HepG2 (cell line): ENCODE measurements at regions not wholly inside any gene's neighbourhood (a gene's known extent, or its start where the extent isn't known, plus 50 kb on each side); places are given as distances from the start of the nearest gene placed in this dataset.

Source experiments
- ATAC-seq: fragments of 200-7000 bp; cut with Tn5 transposase; 3 replicates; pipeline ENCODE4 v1.9.1; 2020; ENCODE audit warnings: mild to moderate bottlenecking, moderate library complexity
- BruUV-seq: library from RNA; stranded (reverse); fragments of 400-500 nt; replicated peaks from 2 replicates; lab custom pipeline; 2021; lab: Mats Ljungman, UMichigan
- CTCF ChIA-PET: fragments of 300-600 bp; formaldehyde crosslinking; extraction: SDS; loops from one replicate; lab custom pipeline; 2021; ENCODE audit warnings: low total read pairs, inconsistent platforms, low intra/inter-chr PET ratio; lab: Yijun Ruan, JAX
- POLR2A ChIA-PET: fragments of 350-600 bp; sonication (Branson Sonifier 250); formaldehyde crosslinking; loops from one replicate; lab custom pipeline; 2020; ENCODE audit warnings: antibody characterized with exemption, inconsistent platforms; lab: Yijun Ruan, JAX
- DNase-seq: peaks from one replicate; pipeline ENCODE4 v3.0.0-alpha.2; 2015; ENCODE audit warnings: low spot score
- FAIRE-seq: peaks from 3 replicates; lab custom pipeline; 2011; peaks lifted over from hg19 to GRCh38; lab: Jason Lieb, UNC
- H2AFZ ChIP-seq: one replicate; pipeline ENCODE4 v1.6.1; 2011; ENCODE audit warnings: low read length, inconsistent platforms
- H3K27ac ChIP-seq: fragments of 300-600 bp; 3 replicates; pipeline ENCODE4 v1.8.0; 2011; ENCODE audit warnings: mixed run types, mild to moderate bottlenecking, mixed read lengths, low read length, inconsistent platforms; ENCODE audit not compliant: insufficient read depth; ENCODE audit errors: extremely low read length
- H3K27me3 ChIP-seq, 2 experiments: fragments of 200-600 bp in 1 of 2; 2 replicates in 1 of 2; 3 replicates in 1 of 2; pipeline versions ENCODE4 v1.6.0 to v1.8.0; 2011; ENCODE audit warnings: low read length in 2 of 2, mild to moderate bottlenecking in 2 of 2, moderate library complexity in 2 of 2, inconsistent platforms in 1 of 2; ENCODE audit not compliant: insufficient read depth in 2 of 2, control insufficient read depth in 1 of 2
- H3K36me3 ChIP-seq, 2 experiments: fragments of 200-600 bp in 1 of 2; replicated peaks in 1 of 2; 2 replicates in 1 of 2; 3 replicates in 1 of 2; pipeline versions ENCODE4 v1.5.1 to v1.8.0; 2011; ENCODE audit warnings: low read length in 2 of 2, inconsistent platforms in 1 of 2; ENCODE audit not compliant: insufficient read depth in 2 of 2, control insufficient read depth in 1 of 2
- H3K4me1 ChIP-seq: 2 replicates; pipeline ENCODE4 v1.5.1; 2012; ENCODE audit warnings: low read length, inconsistent platforms; ENCODE audit not compliant: insufficient read depth
- H3K4me2 ChIP-seq: 2 replicates; pipeline ENCODE4 v1.6.0; 2011; ENCODE audit warnings: low read depth, low read length, inconsistent platforms
- H3K4me3 ChIP-seq, 3 experiments: fragments of 200-600 bp in 1 of 3; sonication (generic), shearing (Covaris generic) in 1 of 3; replicated peaks in 1 of 3; 2 replicates each; pipeline ENCODE4 v1.5.1; 2011 to 2016; ENCODE audit warnings: low read length in 3 of 3, inconsistent platforms in 2 of 3, low read depth in 2 of 3, mild to moderate bottlenecking in 2 of 3, control low read depth in 1 of 3, mixed read lengths in 1 of 3; ENCODE audit not compliant: insufficient read depth in 1 of 3
- H3K79me2 ChIP-seq: one replicate; pipeline ENCODE4 v1.6.1; 2011; ENCODE audit warnings: low read length, inconsistent platforms; ENCODE audit not compliant: insufficient read depth
- H3K9ac ChIP-seq: 2 replicates; pipeline ENCODE4 v1.6.0; 2011; ENCODE audit warnings: mild to moderate bottlenecking, low read depth, low read length, inconsistent platforms; ENCODE audit not compliant: insufficient read depth
- H3K9me3 ChIP-seq: 2 replicates; pipeline ENCODE4 v1.5.1; 2012; ENCODE audit warnings: mild to moderate bottlenecking, low read length
- H4K20me1 ChIP-seq: 2 replicates; pipeline ENCODE4 v1.6.0; 2011; ENCODE audit warnings: inconsistent platforms, mild to moderate bottlenecking, low read length, moderate library complexity; ENCODE audit not compliant: insufficient read depth
- E2F1 ChIP-seq: sonication (generic); formaldehyde crosslinking; IDR thresholded peaks from 2 replicates; pipeline ENCODE4 v1.5.0; 2020; ENCODE audit warnings: missing genetic modification reagents
- ELF3 ChIP-seq: IDR thresholded peaks from 2 replicates; pipeline ENCODE4 v1.6.1; 2016; ENCODE audit warnings: missing genetic modification reagents, missing compliant biosample characterization
- FOSL1 ChIP-seq: sonication (generic); formaldehyde crosslinking; IDR thresholded peaks from 2 replicates; pipeline ENCODE4 v1.9.0; 2021; ENCODE audit warnings: missing genetic modification reagents, borderline replicate concordance
- MIXL1 ChIP-seq: IDR thresholded peaks from 2 replicates; pipeline ENCODE4 v1.6.1; 2016
- NCOA1 ChIP-seq: sonication (generic); formaldehyde crosslinking; IDR thresholded peaks from 2 replicates; pipeline ENCODE4 v1.9.0; 2021; ENCODE audit warnings: missing genetic modification reagents
- PRDM10 ChIP-seq: sonication (generic); formaldehyde crosslinking; IDR thresholded peaks from 2 replicates; pipeline ENCODE4 v1.4.0; 2020; ENCODE audit warnings: low read depth, missing genetic modification reagents
- RARG ChIP-seq: sonication (generic); formaldehyde crosslinking; IDR thresholded peaks from 2 replicates; pipeline ENCODE4 v1.4.0; 2020; ENCODE audit warnings: low read depth, mild to moderate bottlenecking, missing genetic modification reagents
- SALL1 ChIP-seq: sonication (generic); formaldehyde crosslinking; IDR thresholded peaks from 2 replicates; pipeline ENCODE4 v1.8.0; 2022; ENCODE audit warnings: mild to moderate bottlenecking, missing genetic modification reagents
- SNAPC2 ChIP-seq: sonication (generic); formaldehyde crosslinking; IDR thresholded peaks from 2 replicates; pipeline ENCODE4 v1.8.1; 2022; ENCODE audit warnings: mild to moderate bottlenecking, missing genetic modification reagents
- SNRNP70 ChIP-seq: fragments of 200-400 bp; formaldehyde crosslinking; IDR thresholded peaks from 2 replicates; pipeline ENCODE4 v1.6.1; 2017; ENCODE audit warnings: mild to moderate bottlenecking, low read depth, low read length, moderate library complexity
- SUZ12 ChIP-seq: fragments of 150-350 bp; IDR thresholded peaks from 2 replicates; pipeline ENCODE4 v1.6.1; 2014; ENCODE audit warnings: low read depth, low read length
- SYNCRIP ChIP-seq: fragments of 200-400 bp; formaldehyde crosslinking; IDR thresholded peaks from 2 replicates; pipeline ENCODE4 v1.6.1; 2018; ENCODE audit warnings: mild to moderate bottlenecking, low read depth, low read length; ENCODE audit not compliant: insufficient read depth
- TBX3 ChIP-seq: fragments of 450-650 bp; IDR thresholded peaks from 2 replicates; pipeline ENCODE4 v1.6.1; 2017; ENCODE audit warnings: antibody characterized with exemption, mild to moderate bottlenecking, inconsistent platforms, borderline replicate concordance
- TMF1 ChIP-seq: sonication (generic); formaldehyde crosslinking; IDR thresholded peaks from 2 replicates; pipeline ENCODE4 v1.8.1; 2022; ENCODE audit warnings: low read depth, missing genetic modification reagents
- ZBTB20 ChIP-seq: sonication (generic); formaldehyde crosslinking; IDR thresholded peaks from 2 replicates; pipeline ENCODE4 v1.8.1; 2023; ENCODE audit warnings: missing genetic modification reagents, low read depth, mild to moderate bottlenecking, borderline replicate concordance
- ZFAT ChIP-seq: sonication (generic); formaldehyde crosslinking; conservative IDR thresholded peaks from 2 replicates; pipeline ENCODE4 v1.8.1; 2023; ENCODE audit warnings: missing genetic modification reagents, inconsistent platforms
- ZSCAN31 ChIP-seq: sonication (generic); formaldehyde crosslinking; IDR thresholded peaks from 2 replicates; pipeline ENCODE4 v1.5.0; 2020; ENCODE audit warnings: low read depth, mild to moderate bottlenecking, missing genetic modification reagents
- WGBS: methylation state at CpG from one replicate; pipeline ENCODE4 v1.1.6; 2017; ENCODE audit warnings: low lambda C conversion rate; 5-methylcytosine and 5-hydroxymethylcytosine counted together
- in situ Hi-C: cut with HindIII; loops from 2 replicates; pipeline ENCODE4 v1.10.0; 2017; ENCODE audit warnings: low pct_unique_long_range_greater_than_20kb; ENCODE audit not compliant: extremely low pct_ligation_motif_present
- intact Hi-C: fragments of 100-400 bp; cut with micrococcal nuclease; formaldehyde crosslinking; loops from one replicate; pipeline ENCODE4 v1.10.0; 2022; ENCODE audit not compliant: unreplicated experiment
- TF ChIP-seq, protein P1 (sequence below): sonication (generic); formaldehyde crosslinking; IDR thresholded peaks from 2 replicates; pipeline ENCODE4 v1.8.0; 2022; ENCODE audit warnings: missing genetic modification reagents, mild to moderate bottlenecking, borderline replicate concordance
- TF ChIP-seq, protein P2 (sequence below): fragments of 450-650 bp; IDR thresholded peaks from 2 replicates; pipeline ENCODE4 v1.6.1; 2017

- Histone ChIP-seq H3K4me1 (no peaks in the 10 kb centered on the region), H3K27me3 (no peaks in the 10 kb centered on the region), H4K20me1 (no peaks in the 10 kb centered on the region), H3K9ac (no peak overlapping the region), H3K4me2 (no peak overlapping the region), H3K36me3 (no peaks in the 10 kb centered on the region), H2AFZ (no peak overlapping the region), H3K79me2 (no peaks in the 10 kb centered on the region), H3K9me3 (no peaks in the 10 kb centered on the region), H3K4me3 (no peak overlapping the region), H3K27ac (no peak overlapping the region)
- BruUV-seq: no TSS peak
- 6% methylated on average over 2 of the region's 2 CpGs for WGBS
- DNase-seq (no peak), FAIRE-seq (no peak), ATAC-seq (no peak)
- intact Hi-C loops: no loop called here
- ChIA-PET CTCF (no interaction called here), POLR2A (no interaction called here)
- no peak for TF ChIP-seq ZFAT (CRISPR knock-in tag)
- TF ChIP-seq, protein P1, sequence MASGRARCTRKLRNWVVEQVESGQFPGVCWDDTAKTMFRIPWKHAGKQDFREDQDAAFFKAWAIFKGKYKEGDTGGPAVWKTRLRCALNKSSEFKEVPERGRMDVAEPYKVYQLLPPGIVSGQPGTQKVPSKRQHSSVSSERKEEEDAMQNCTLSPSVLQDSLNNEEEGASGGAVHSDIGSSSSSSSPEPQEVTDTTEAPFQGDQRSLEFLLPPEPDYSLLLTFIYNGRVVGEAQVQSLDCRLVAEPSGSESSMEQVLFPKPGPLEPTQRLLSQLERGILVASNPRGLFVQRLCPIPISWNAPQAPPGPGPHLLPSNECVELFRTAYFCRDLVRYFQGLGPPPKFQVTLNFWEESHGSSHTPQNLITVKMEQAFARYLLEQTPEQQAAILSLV (CRISPR knock-in tag): no peak
- TF ChIP-seq NCOA1 (CRISPR knock-in tag): no peak
- TF ChIP-seq FOSL1 (CRISPR knock-in tag): no peak
- no peak for TF ChIP-seq ZBTB20 (CRISPR knock-in tag)
- TF ChIP-seq E2F1 (CRISPR knock-in tag): no peak
- no peak for TF ChIP-seq SALL1 (CRISPR knock-in tag)
- TF ChIP-seq, protein P2, sequence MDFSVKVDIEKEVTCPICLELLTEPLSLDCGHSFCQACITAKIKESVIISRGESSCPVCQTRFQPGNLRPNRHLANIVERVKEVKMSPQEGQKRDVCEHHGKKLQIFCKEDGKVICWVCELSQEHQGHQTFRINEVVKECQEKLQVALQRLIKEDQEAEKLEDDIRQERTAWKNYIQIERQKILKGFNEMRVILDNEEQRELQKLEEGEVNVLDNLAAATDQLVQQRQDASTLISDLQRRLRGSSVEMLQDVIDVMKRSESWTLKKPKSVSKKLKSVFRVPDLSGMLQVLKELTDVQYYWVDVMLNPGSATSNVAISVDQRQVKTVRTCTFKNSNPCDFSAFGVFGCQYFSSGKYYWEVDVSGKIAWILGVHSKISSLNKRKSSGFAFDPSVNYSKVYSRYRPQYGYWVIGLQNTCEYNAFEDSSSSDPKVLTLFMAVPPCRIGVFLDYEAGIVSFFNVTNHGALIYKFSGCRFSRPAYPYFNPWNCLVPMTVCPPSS: no peak
- TF ChIP-seq PRDM10 (CRISPR knock-in tag): no peak
- TF ChIP-seq SYNCRIP: no peak
- no peak for TF ChIP-seq TBX3
- TF ChIP-seq SNAPC2 (CRISPR knock-in tag): no peak
- TF ChIP-seq SNRNP70: no peak
- no peak for TF ChIP-seq RARG (CRISPR knock-in tag)
- no peak for TF ChIP-seq MIXL1 (CRISPR knock-in tag)
- TF ChIP-seq ZSCAN31 (CRISPR knock-in tag): no peak
- TF ChIP-seq TMF1: no peak
- no peak for TF ChIP-seq SUZ12
- no peak for TF ChIP-seq ELF3 (CRISPR knock-in tag)
- in situ Hi-C loops: no loop called here
Observed at GRCh38 chr5:89981021-89981420, 428.5 kb downstream of the CETN3 start.
